KMS-11 (cell line): ENCODE measurements at regions not wholly inside any gene's neighbourhood (a gene's known extent, or its start where the extent isn't known, plus 50 kb on each side); places are given as distances from the start of the nearest gene placed in this dataset.

Experiments
- H2AFZ ChIP-seq: fragments of 200-600 bp; sonication (generic); 2 replicates; pipeline ENCODE4 v1.6.1; 2016; ENCODE audit warnings: antibody characterized with exemption, mixed run types, low read depth
- H3K27ac ChIP-seq: fragments of 200-600 bp; sonication (generic); 2 replicates; pipeline ENCODE4 v1.6.1; 2016; ENCODE audit warnings: mild to moderate bottlenecking, mixed run types
- H3K27me3 ChIP-seq: fragments of 200-600 bp; sonication (generic); 2 replicates; pipeline ENCODE4 v1.6.1; 2017; ENCODE audit warnings: mild to moderate bottlenecking, low read depth, mixed run types, moderate library complexity; ENCODE audit not compliant: insufficient read depth
- H3K36me3 ChIP-seq: fragments of 200-600 bp; sonication (generic); 2 replicates; pipeline ENCODE4 v1.6.1; 2017; ENCODE audit warnings: mild to moderate bottlenecking, mixed run types; ENCODE audit not compliant: insufficient read depth
- H3K4me1 ChIP-seq: fragments of 200-600 bp; sonication (generic); 2 replicates; pipeline ENCODE4 v1.6.1; 2016; ENCODE audit warnings: mild to moderate bottlenecking, low read depth, mixed run types; ENCODE audit not compliant: poor library complexity, severe bottlenecking
- H3K4me2 ChIP-seq: fragments of 200-600 bp; sonication (generic); 2 replicates; pipeline ENCODE4 v1.7.0; 2016; ENCODE audit warnings: mild to moderate bottlenecking, mixed run types
- H3K4me3 ChIP-seq: fragments of 200-600 bp; sonication (generic); IDR thresholded peaks from 2 replicates; pipeline ENCODE4 v1.6.1; 2017; ENCODE audit warnings: low read depth, low read length, mixed read lengths; ENCODE audit not compliant: insufficient read depth
- H3K79me2 ChIP-seq: fragments of 200-600 bp; sonication (generic); 2 replicates; pipeline ENCODE4 v1.6.1; 2016; ENCODE audit warnings: low read depth, mixed run types; ENCODE audit not compliant: insufficient read depth
- H3K9ac ChIP-seq: fragments of 200-600 bp; sonication (generic); 2 replicates; pipeline ENCODE4 v1.6.1; 2016; ENCODE audit warnings: mild to moderate bottlenecking, mixed run types
- H4K20me1 ChIP-seq: fragments of 200-600 bp; sonication (generic); 2 replicates; pipeline ENCODE4 v1.6.1; 2016; ENCODE audit warnings: mild to moderate bottlenecking, mixed run types; ENCODE audit not compliant: insufficient read depth
- CTCF ChIP-seq: fragments of 200-600 bp; sonication (generic); conservative IDR thresholded peaks from 2 replicates; pipeline ENCODE4 v1.6.1; 2017; ENCODE audit warnings: low read depth, mild to moderate bottlenecking, antibody characterized with exemption, low read length, moderate library complexity, mixed read lengths

GRCh38 chr1:87840767-87841166, 512.1 kb downstream of the LMO4 start:
- no peaks in the 10 kb centered on the region for H3K36me3 ChIP-seq
- TF ChIP-seq CTCF = no peak
- H3K27me3 ChIP-seq = no peaks in the 10 kb centered on the region
- H3K27ac ChIP-seq = no peak overlapping the region
- H3K4me3 ChIP-seq = no peak overlapping the region
- no peaks in the 10 kb centered on the region for H3K79me2 ChIP-seq
- no peaks in the 10 kb centered on the region for H3K4me1 ChIP-seq
- H4K20me1 ChIP-seq = no peaks in the 10 kb centered on the region
- H2AFZ ChIP-seq = no peak overlapping the region
- no peak overlapping the region for H3K9ac ChIP-seq
- no peak overlapping the region for H3K4me2 ChIP-seq

GRCh38 chr1:87841332-87841731, 512.7 kb downstream of the LMO4 start:
- no peak overlapping the region for H3K9ac ChIP-seq
- no peak overlapping the region for H3K4me3 ChIP-seq
- H3K79me2 ChIP-seq = no peaks in the 10 kb centered on the region
- H3K36me3 ChIP-seq = no peaks in the 10 kb centered on the region
- H3K4me2 ChIP-seq = no peak overlapping the region
- no peaks in the 10 kb centered on the region for H3K4me1 ChIP-seq
- H3K27ac ChIP-seq = no peak overlapping the region
- TF ChIP-seq CTCF = no peak
- no peaks in the 10 kb centered on the region for H3K27me3 ChIP-seq
- H4K20me1 ChIP-seq = no peaks in the 10 kb centered on the region
- H2AFZ ChIP-seq = no peak overlapping the region

GRCh38 chr1:87842156-87842555, 513.5 kb downstream of the LMO4 start:
- H3K79me2 ChIP-seq = no peaks in the 10 kb centered on the region
- H2AFZ ChIP-seq = no peak overlapping the region
- TF ChIP-seq CTCF = no peak
- no peaks in the 10 kb centered on the region for H4K20me1 ChIP-seq
- no peak overlapping the region for H3K27ac ChIP-seq
- H3K4me2 ChIP-seq = no peak overlapping the region
- H3K4me3 ChIP-seq = no peak overlapping the region
- no peaks in the 10 kb centered on the region for H3K4me1 ChIP-seq
- H3K9ac ChIP-seq = no peak overlapping the region
- no peaks in the 10 kb centered on the region for H3K36me3 ChIP-seq
- H3K27me3 ChIP-seq = no peaks in the 10 kb centered on the region

GRCh38 chr1:87844251-87844650, 515.6 kb downstream of the LMO4 start:
- Histone ChIP-seq H2AFZ (no peak overlapping the region), H3K4me2 (no peak overlapping the region), H3K27ac (no peak overlapping the region), H3K27me3 (no peaks in the 10 kb centered on the region), H3K36me3 (no peaks in the 10 kb centered on the region), H3K79me2 (no peaks in the 10 kb centered on the region), H3K4me3 (no peak overlapping the region), H4K20me1 (no peaks in the 10 kb centered on the region), H3K9ac (no peak overlapping the region), H3K4me1 (no peaks in the 10 kb centered on the region)
- no peak for TF ChIP-seq CTCF

GRCh38 chr1:87851490-87851889, 522.8 kb downstream of the LMO4 start:
- H3K27me3 ChIP-seq = no peaks in the 10 kb centered on the region
- no peak overlapping the region for H3K27ac ChIP-seq

More at GRCh38 chr1:87851490-87851889, 522.8 kb downstream of the LMO4 start:
- Histone ChIP-seq H3K79me2 (no peaks in the 10 kb centered on the region), H3K4me2 (no peak overlapping the region), H3K36me3 (no peaks in the 10 kb centered on the region), H3K4me1 (no peaks in the 10 kb centered on the region), H2AFZ (no peak overlapping the region), H3K4me3 (no peak overlapping the region), H4K20me1 (no peaks in the 10 kb centered on the region), H3K9ac (no peak overlapping the region)
- TF ChIP-seq CTCF = no peak
